Esophagus muscularis mucosa (tissue), 3 donors: ENCODE measurements at regions not wholly inside any gene's neighbourhood (a gene's known extent, or its start where the extent isn't known, plus 50 kb on each side); places are given as distances from the start of the nearest gene placed in this dataset.

ENCODE experiments used
- POLR2A ChIP-seq: fragments of 450-650 bp; IDR thresholded peaks from one replicate; pipeline ENCODE4 v1.6.1; 2017; ENCODE audit warnings: antibody characterized with exemption, moderate library complexity, mild to moderate bottlenecking, low read depth
- TF ChIP-seq, protein P1 (sequence below), 3 experiments: fragments of 200-600 bp in 2 of 3; fragments of 450-650 bp in 1 of 3; sonication (generic) in 2 of 3; IDR thresholded peaks; one replicate each; pipeline ENCODE4 v1.5.1; 2017 to 2019; ENCODE audit warnings: antibody characterized with exemption in 3 of 3, mild to moderate bottlenecking in 2 of 3, moderate library complexity in 1 of 3

DNA sequence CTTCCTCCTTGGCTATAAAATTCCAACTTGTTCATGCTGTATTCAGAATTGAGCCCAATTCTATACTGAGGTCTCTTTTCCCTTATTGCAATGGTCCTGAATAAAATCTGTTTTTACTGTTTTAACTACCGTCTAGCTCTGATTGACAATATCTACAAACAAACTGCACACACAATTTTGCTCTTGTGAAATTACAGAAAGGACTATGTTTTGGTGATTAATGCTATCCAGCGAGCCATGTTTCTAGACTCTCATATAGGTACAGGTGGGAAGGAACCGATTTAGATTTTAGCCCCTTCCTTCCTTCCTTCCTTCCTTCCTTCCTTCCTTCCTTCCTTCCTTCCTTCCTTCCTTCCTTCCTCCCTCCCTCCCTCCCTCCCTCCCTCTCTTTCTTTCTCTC lies 254.4 kb downstream of the SLC4A3 start:
- TF ChIP-seq POLR2A: no peak
- TF ChIP-seq, protein P1, sequence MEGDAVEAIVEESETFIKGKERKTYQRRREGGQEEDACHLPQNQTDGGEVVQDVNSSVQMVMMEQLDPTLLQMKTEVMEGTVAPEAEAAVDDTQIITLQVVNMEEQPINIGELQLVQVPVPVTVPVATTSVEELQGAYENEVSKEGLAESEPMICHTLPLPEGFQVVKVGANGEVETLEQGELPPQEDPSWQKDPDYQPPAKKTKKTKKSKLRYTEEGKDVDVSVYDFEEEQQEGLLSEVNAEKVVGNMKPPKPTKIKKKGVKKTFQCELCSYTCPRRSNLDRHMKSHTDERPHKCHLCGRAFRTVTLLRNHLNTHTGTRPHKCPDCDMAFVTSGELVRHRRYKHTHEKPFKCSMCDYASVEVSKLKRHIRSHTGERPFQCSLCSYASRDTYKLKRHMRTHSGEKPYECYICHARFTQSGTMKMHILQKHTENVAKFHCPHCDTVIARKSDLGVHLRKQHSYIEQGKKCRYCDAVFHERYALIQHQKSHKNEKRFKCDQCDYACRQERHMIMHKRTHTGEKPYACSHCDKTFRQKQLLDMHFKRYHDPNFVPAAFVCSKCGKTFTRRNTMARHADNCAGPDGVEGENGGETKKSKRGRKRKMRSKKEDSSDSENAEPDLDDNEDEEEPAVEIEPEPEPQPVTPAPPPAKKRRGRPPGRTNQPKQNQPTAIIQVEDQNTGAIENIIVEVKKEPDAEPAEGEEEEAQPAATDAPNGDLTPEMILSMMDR (IDR thresholded peaks at IDR 0.05): no peak
